Vagina (tissue), 2 donors: ENCODE measurements at regions not wholly inside any gene's neighbourhood (a gene's known extent, or its start where the extent isn't known, plus 50 kb on each side); places are given as distances from the start of the nearest gene placed in this dataset.

Source experiments
- POLR2A ChIP-seq, 2 donors: fragments of 450-650 bp; IDR thresholded peaks; one replicate each; pipeline ENCODE4 v1.6.1; 2017; ENCODE audit warnings: antibody characterized with exemption in 2 of 2, mild to moderate bottlenecking in 2 of 2, moderate library complexity in 2 of 2
- POLR2AphosphoS5 ChIP-seq, 2 donors: sonication (generic); formaldehyde crosslinking; IDR thresholded peaks; one replicate each; pipeline ENCODE4 v1.9.0; 2017; ENCODE audit warnings: antibody characterized with exemption in 2 of 2, mild to moderate bottlenecking in 2 of 2, low read depth in 1 of 2; ENCODE audit not compliant: insufficient read depth in 1 of 2
- TF ChIP-seq, protein P1 (sequence below), 3 experiments: fragments of 450-650 bp in 2 of 3; fragments of 200-600 bp in 1 of 3; sonication (generic) in 1 of 3; IDR thresholded peaks; one replicate each; pipeline ENCODE4 v1.5.1; 2017 to 2019; ENCODE audit warnings: antibody characterized with exemption in 3 of 3, mild to moderate bottlenecking in 2 of 3, moderate library complexity in 2 of 3

DNA sequence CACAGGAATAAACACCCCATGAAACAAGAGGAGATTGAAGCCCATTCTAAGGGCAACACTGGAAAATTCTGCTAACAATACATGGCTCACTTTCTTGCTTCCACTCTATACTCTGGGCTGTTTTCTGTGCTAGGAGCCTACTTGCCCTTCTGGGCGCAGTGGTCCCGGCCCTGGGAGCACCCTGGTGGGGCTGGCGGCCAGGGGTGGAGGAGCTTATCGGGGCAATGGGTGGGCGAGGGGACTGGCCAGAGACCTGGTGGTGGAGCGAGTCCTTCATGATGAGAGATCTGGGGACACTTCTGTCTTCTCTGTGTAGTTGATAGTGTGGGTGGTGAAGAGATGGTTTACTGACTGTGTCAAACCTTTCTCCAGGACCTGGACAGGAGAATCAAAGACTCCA, 1128.5 kb downstream of the TBL1XR1 start:
- TF ChIP-seq, protein P1, sequence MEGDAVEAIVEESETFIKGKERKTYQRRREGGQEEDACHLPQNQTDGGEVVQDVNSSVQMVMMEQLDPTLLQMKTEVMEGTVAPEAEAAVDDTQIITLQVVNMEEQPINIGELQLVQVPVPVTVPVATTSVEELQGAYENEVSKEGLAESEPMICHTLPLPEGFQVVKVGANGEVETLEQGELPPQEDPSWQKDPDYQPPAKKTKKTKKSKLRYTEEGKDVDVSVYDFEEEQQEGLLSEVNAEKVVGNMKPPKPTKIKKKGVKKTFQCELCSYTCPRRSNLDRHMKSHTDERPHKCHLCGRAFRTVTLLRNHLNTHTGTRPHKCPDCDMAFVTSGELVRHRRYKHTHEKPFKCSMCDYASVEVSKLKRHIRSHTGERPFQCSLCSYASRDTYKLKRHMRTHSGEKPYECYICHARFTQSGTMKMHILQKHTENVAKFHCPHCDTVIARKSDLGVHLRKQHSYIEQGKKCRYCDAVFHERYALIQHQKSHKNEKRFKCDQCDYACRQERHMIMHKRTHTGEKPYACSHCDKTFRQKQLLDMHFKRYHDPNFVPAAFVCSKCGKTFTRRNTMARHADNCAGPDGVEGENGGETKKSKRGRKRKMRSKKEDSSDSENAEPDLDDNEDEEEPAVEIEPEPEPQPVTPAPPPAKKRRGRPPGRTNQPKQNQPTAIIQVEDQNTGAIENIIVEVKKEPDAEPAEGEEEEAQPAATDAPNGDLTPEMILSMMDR (IDR thresholded peaks at IDR 0.05), result no peak
- TF ChIP-seq POLR2AphosphoS5 (IDR thresholded peaks at IDR 0.05; ENCODE audit: insufficient read depth in 1 of 2, low read depth in 1 of 2) (no peak), POLR2A (IDR thresholded peaks at IDR 0.05) (no peak)
